ENCODE measurements at regions not wholly inside any gene's neighbourhood (a gene's known extent, or its start where the extent isn't known, plus 50 kb on each side); places are given as distances from the start of the nearest gene placed in this dataset.
"Not testable (repeated sequence)": the region's sequence is repeated elsewhere in the genome, so short reads cannot be mapped to it uniquely, and the experiment has no call there.

DNA sequence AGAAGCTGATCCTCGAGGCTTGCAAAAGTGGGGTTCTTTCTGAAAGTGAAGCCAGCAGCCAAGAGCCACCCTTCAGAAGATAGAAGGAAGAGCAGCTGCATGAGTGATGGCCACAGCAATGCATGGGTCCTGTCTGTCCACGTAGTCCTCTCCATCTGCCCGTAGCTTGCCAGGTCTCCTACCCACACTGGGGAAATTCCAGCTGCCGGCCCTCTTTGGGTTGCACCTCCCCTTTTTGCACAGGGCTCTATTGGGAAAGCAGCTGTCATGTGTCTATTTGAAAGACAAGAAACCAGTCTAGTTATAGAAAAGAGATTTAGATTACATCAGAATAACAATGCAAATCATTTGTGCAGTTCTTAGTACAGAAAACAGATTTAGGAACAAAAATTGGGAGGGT, 204.4 kb downstream of the GIPC2 start:
- no peak for DNase-seq

DNA sequence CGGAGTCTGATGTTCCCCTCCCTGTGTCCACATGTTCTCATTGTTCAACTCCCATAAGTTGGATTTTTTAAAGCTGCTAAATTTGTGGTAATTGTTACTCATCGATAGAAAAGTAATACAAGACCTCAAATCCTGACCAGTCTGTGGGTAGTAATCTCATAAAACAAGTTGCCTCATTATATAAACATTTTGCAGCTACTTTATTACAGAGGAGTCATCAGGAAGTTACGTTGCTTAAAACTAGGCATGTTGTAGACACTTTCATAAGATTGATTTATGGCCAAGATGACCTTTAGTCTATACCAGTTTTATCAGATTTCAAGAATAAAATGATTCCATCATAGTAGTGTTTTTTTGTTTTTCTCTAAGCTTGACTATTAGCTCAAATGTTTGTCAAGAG, 208.8 kb downstream of the GIPC2 start:
- DNase-seq: no peak

DNA sequence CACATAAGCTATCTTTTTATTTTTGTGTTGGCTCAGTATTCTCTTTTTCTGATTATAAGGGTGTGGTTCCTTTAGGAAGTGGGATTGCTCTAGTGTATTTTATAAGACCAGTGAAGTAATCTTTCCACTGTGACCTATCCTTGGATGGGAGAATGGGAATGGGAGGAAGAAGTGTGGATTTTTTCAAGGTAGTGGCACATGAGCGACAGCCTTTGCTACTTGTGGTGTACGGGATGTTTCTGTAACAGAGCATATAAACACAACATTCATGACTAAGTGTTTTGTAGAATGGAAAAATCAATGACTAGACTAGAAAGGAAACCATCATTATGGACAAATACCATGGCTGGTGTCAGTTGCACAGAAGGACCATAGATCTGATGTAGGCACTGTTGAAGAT, 209.6 kb downstream of the GIPC2 start:
- no peak for DNase-seq

DNA sequence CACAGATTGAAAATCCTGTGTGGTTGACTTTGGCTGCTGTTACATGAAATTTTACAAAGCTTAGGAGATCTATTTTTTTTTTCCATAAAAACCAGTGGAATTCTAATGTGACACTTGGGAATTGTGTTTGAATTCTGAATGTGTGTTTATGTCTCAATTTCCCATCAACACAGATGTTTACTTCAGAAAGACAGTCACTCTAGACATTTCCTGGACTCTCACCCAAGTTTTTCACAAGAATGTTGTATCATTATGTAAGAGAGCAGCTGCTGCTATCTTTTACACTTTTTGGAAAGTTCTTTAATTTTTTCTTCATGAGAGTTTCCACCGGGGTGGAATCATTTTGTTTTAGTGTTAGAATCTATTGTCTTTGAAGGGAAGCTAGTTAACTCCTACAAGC, 210.1 kb downstream of the GIPC2 start:
- no peak for DNase-seq

DNA sequence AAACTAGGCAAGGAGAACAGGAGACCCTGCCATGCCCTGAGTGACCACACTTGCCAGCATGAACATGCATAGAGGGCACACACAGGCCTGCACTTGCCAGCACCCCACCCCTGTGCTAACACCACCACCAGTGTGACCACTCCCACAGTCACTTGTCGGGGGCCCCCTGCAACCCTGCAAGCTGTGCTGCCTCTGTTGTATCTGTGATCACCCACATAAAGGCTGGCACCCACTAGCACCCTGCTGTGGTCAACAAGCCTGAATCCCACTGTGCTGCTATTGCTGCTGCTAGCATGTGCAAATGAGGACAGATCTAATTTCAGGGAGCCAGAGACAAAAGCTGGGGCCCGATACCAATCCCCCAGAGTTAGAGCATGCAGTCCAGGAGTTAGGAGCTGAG, 217.7 kb downstream of the GIPC2 start:
- no peak for DNase-seq

DNA sequence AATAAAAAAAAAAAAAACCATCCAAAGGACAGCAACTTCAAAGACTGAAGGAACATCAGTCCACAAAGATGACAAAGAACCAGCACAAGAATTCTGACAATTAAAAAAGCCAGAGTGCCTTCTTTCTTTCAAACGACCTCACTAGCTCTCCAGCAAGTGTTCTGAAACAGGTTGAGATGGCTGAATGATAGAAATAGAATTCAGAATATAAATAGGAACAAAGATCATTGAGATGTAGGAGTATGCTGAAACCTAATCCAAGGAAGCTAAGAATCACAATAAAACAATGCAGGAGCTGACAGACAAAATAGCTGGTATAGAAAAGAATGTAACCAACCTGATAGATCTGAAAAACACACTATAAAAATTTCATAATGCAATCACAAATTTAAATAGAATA, 218.2 kb downstream of the GIPC2 start:
- no peak for DNase-seq

DNA sequence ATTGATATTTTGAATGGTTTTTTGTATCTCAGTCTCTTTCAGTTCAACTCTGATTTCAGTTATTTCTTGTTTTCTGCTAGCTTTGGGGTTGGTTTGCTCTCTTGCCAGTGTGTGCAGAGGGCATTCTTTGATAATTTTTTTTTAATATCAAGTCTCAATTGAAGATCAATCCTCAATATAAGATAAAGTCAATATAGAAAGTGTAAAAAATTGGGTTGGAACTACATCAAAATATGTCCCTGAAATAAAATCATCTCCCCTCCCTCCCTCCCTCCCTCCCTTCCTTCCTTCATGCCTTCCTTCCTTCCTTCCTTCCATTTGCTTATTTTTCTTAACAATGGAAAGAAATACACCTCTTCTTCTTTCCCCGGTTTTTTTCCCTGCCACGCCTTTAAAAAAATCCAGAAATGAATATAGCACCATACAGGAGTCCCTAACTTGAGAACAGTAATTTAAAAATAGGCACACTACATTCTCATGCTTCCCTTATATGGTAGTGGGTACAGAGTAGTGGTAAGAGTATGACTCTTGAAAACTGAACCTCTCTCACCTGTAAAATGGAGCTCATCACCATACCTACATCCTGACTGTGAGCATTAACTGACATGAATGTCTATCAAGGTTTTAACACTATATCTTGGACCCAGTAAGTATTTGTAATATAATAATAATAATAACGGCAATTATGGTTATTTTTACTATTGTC, 221.9 kb downstream of the GIPC2 start:
- DNase-seq: no peak

DNA sequence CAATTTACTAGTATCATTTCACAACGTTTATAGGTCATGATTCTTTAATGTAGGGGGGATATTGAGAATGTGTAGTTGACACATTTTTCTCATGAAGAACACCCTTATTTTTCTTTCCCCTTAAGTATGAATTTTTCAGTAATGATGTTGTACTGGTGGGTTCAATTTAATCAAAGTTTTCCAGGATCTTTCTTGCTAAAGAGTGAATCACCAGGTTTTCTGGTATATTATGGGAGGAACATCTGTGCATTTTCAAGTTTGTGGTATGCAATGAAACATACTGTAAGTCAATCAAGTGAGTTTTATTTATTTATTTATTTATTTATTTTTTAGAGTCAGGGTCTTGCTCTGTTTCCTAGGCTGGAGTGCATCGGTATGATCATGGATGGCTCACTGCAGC, 221.2 kb upstream of the PTGFR start:
- DNase-seq: no peak

DNA sequence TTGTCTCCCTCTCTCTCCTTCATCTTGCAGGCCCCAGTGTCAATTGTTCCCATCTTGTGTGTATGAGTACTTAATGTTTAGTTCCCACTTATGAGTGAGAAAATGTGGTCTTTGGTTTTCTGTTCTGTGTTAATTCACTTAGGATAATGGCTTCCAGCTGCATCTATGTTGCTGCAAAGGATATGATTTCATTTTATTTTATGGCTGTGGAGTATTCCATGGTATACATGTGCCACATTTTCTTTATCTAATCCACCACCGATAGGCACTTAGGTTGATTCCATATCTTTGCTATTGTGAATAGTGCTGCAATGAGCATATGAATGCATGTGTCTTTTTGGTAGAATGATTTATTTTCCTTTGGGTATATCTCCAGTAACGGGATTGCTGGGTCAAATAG, 219.4 kb upstream of the PTGFR start:
- DNase-seq: not testable (repeated sequence)

DNA sequence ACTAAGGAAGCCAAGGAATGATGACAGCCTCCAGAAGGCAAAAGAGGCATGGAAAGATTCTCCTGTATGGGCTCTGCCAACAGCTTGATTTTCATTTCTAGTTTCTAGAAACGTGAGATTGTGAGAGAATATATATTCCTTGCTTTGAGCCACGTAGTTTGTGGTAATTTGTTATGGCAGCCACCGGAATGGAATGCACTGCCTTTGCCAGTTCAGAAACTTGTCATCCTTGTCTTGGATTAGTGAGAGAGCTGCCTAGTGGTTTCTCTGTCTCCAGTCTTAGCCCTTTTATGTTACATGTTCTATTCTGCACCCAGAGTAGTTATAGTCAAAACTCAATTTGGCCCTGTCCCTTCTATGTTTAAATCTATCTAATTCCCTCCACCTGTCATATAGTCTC, 216.0 kb upstream of the PTGFR start:
- no peak for DNase-seq

DNA sequence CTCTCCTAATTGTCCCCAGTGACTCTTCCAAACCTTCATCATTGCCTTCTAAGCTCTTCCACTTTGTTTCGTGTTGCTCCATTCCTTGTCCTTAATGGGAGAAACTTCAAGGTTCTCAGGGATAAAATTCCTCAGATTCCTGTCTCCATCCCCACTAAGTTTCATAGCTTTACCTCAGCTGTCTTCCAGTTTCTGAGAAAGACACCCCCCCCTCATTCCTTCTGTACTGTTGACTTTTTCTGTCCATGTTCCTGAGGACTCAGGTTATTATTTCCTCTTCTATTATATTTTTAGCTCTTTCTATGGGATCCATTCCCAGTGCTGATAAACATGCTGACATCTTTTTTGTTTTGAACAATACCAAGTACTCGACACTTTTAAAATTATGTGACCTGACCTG, 215.3 kb upstream of the PTGFR start:
- DNase-seq: no peak

DNA sequence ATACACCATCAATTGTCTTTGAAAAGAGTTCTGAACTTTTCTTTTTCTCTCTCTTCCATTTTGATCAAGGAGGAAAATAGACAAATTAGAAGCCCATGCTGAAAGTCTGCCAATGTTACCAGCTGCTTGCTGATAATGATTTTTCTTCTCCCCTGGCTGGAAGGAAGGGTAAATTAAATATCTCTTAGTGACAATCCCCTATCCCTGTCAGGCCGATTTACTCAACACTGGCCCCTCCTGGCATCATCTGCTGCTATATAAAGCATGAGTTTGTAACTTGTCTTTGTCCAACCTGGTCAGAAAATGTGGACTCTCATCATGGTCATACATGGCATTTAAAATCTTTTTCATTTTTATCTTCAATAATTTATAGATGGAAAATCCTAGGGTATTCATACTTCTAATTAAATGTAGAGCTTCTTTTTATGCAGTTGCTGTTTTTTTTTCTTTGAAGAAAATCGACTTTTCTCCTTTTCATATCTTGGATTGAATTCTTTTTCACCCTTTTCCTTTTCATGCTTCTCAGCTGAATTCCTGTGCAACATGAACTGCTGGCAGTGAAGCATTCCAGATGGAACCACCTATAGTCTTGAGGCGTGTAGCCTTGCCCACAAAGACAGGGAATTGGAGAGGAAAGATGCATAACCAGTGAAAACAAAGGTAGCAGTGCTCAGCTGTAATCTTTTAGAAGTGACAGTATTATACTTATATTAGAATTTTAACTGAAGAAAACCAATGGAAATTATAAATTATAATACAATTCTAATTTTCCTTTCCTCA, 214.7 kb upstream of the PTGFR start:
- DNase-seq: no peak

DNA sequence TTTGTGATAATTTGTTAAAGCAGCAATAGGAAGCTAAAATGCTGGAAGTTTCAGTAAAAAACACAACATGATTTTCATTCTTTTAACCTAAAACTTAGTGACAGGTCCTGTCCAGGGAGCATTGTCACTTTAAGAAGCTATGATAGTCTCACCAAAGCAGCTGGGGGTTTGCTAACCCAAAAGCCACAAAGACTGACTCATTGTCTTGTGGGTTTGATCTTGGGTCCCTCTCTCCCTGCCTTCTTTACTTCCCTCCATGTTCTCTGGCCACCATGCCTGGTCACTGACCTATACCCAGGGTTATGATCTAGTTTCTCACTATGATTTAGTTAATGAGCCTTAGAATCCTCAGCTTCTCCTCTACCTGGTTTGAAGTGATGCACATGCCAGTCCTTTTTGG, 213.5 kb upstream of the PTGFR start:
- no peak for DNase-seq

DNA sequence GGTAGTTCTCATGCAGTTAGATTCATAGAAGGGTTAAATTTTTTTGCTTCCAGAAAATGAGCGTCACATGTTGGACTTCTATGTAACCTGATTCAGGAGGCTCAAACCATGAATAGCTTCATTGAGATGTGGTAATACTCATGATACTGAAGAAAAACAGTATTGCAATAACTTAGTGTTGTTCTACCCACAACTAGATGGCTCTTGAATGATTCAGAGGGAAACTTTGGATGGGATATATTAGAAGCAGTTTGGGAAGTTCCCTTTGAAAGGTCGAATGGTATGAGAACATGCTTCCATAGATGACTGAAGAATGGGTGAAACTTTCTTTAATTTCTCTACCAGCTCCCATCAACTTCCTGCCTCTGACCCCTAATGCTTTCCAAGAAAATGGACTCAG, 211.7 kb upstream of the PTGFR start:
- DNase-seq: no peak

DNA sequence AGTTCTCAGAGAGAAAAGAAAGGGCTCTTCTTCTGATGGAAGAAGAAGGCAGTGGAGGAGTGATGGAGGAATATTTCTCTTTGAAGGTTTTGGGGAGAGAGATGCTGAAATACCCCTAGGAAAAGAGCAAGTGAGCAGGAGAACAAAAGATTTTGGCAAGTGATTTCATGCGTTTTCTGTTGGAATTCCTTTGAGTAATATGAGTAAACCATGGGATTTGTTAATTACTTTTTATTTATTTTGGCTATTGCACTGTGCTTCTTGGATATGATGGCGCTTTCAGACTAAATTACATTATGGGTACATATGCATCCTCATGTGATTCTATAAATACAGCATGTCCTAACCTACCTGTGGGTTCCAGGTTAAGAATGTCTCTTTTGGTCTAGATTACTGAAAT, 210.1 kb upstream of the PTGFR start:
- no peak for DNase-seq

DNA sequence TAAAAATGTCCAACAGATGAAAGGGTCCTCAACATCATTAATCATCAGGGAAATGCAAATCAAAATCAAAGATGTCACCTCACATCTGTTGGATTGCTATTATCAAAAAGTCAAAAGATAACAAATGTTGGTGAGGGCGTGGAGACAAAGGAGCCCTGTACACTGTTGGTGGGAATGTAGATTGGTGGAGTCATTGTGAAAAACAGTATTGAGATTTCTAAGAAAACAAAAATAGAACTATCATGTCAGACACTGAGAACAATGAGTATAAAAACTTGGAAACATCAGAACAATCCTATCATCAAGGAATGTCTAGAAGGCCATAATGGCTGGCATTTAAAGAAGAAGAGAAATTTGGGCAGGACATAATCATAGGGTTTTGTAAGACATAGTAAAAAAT, 209.2 kb upstream of the PTGFR start:
- no peak for DNase-seq

DNA sequence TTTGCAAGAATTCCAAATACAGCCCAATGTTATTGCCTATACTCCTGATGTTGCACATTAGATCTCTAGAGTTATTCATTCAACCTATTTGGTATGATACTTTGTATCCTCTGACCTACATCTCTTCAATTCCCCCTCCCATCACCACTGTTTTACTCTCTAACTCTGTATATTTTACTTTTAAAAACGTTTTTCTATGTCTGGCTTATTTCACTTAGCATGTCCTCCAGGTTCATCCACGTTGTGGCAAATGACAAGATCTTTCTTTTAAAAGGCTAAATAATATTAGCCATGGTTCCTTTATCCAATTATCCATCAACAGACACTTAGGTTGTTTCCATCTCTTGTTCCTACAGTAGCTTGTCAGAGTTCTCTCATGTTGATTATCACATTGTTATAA, 207.1 kb upstream of the PTGFR start:
- no peak for DNase-seq

DNA sequence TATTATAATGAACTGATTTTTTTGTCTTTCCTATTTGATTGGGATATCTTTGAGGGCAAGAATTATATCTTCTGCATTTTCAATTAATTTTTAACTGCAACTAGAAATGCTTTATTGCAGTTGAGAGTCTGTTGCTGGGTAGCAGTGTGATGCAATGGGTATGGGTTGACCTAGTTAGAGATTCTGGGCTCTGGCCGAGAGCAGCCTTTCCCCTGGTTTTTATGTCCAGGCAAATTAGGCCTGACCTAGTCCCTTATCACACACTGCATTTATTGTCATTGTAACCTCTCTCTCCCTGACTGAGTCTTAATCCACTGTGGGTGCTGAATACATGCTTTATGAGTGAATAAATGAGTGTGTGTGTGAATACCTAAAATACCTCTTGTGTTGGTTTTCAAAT, 206.4 kb upstream of the PTGFR start:
- DNase-seq: no peak

DNA sequence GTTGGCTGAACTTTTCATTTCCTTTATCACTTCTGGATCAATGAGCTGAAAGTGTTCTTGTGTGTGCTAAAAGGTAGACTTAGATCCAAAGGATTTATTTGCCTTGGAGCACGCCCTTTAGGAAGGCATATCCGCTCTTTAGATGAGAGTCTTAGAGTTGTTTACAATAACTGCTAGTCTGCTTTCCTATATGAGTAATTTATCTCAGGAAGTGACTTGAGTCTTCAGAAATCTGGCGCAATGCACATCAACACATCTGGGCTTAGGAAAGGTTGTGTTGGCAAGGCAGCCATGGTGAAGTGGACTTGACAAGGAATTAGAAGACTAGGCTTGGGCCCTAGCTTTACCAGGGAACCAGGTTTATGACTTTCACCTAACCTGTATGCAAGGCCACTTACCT, 204.1 kb upstream of the PTGFR start:
- DNase-seq: no peak

DNA sequence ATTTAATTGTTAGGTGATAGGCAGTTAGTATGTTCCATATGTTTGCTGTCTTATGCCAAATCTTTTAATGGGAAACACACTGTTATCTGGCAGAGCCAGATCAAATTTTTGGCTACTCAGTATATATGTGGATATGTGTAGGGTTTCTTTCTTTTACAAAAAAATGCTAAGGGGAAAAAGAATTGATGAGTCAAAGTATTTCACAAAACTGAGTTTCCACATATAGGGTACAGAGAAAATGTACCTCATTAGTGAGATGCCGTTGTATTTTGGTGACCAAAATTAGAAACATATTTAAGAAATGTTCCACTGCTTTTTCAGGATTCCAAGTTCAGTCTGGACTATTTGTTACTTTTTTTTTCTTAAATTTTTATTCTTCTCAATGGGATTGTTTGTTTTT, 201.2 kb upstream of the PTGFR start:
- DNase-seq: no peak

DNA sequence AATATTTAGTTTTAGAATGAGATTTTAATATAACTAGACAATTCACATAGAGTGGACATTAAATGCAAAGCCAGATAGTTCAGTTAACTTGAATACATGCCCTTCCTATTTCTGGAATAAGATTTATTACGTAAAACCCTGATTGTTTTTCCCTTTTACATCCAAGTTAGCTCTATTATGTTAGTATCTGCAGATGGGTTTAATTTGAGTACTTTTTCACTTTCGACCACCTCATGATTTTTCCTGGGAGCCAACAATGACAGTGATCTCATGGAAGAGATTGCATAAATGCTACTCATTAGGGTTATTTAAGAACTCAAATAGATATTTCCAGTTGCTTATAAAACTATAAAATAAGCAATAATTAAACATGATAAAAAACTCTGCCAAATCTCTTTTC, 199.4 kb upstream of the PTGFR start:
- no peak for DNase-seq

DNA sequence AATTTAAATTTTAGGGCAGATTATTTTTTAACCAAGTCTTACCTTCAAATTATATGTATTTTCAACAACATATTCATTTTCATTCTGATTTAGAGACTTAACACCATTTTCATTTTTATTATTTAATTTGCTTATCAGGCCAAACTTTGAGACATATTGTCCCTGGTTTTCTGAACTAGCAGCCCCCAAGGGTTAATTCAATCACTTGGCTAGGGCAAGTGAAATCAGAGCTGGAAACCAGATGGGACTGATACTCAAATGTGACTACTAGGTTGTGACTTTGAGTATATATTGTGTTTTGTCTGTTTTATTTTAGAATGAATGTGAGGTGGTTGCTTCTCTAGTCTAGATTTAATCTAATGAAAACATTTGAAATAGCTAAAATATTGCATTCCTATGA, 198.9 kb upstream of the PTGFR start:
- no peak for DNase-seq

DNA sequence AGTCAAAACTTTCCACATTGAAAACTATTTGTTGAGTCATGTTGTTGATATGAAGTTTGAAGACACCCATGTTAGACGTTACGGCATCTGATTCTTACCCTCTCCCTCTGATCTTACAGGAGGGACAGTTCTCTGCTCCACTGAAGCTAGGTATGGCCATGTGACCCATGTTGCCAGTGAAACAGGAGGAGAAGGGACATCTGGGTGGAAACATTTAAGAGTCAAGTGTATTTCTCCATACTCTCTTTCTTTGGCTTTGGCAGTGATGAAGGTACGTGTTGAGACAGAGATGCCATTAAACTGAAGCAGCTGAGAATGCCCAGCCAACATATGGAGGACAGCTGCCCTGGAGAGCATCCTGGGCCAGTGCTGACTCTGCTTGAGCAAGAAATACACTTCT, 198.4 kb upstream of the PTGFR start:
- DNase-seq: no peak

DNA sequence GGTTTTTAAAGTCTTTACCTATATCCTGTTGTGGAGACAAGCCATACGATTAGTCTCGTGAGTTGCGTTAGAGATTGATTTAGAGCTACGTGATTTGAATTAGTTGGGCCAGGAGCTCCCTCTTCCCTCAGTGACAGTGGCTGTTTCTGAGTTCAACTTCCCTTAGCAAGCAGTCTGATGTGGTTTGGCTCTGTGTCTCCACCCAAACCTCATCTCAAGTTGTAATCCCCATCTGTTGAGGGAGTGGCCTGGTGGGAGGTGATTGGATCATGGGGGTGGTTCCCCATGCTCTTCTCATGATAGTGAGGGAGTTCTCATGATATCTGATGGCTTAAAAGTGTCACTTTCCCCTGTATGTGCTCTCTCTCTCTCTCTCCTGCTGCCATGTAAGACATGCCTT, 192.9 kb upstream of the PTGFR start:
- DNase-seq: no peak

DNA sequence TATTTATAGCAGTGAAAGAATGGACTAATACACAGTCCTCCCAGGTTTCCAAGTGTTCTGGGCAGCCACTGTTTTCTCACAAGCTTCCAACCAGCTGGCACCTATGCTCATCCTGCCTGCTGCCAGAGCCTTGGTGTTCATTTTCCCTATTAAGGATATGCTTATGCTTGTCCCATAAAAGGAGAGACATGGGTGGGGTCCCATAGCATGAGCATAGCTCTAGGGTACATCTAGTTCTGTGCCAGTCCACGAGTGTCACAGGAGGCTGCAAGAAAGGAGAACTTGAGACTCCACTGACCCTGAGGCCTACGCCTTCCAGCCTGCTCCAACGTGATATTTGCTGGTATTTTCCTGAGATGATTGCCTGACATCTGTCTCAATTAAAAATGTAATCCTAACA, 192.4 kb upstream of the PTGFR start:
- no peak for DNase-seq
